HG03520 (cell line): ENCODE measurements at regions not wholly inside any gene's neighbourhood (a gene's known extent, or its start where the extent isn't known, plus 50 kb on each side); places are given as distances from the start of the nearest gene placed in this dataset.
"Not testable (repeated sequence)": the region's sequence is repeated elsewhere in the genome, so short reads cannot be mapped to it uniquely, and the experiment has no call there.

ENCODE experiments used
- ATAC-seq: cut with Tn5 transposase; IDR thresholded peaks from one replicate; pipeline ENCODE4 v1.9.1; 2021; ENCODE audit warnings: mild to moderate bottlenecking, moderate library complexity; ENCODE audit not compliant: unreplicated experiment

DNA sequence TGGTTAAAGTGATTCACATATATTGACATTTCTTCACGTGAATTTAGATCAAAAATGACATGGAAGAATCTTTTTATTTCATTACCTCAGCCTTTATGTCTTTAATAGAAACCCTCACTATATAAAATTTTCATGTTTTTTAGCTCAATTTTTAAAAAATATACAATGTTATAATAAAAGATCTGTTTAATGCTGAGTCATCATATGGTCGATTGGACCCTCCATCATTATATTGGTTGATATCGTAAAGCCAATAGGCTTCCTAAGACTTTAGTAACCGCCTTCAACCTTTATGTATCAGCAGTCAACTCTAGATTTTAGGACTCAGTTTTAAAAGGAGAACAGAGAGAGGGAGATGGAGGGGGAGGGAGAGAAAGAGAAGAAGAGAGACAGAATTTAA lies 162.3 kb upstream of the FERD3L start:
- ATAC-seq, result no peak

GRCh38 chr7:19305698-19306097 lies 160.5 kb upstream of the FERD3L start:
- no peak for ATAC-seq

DNA sequence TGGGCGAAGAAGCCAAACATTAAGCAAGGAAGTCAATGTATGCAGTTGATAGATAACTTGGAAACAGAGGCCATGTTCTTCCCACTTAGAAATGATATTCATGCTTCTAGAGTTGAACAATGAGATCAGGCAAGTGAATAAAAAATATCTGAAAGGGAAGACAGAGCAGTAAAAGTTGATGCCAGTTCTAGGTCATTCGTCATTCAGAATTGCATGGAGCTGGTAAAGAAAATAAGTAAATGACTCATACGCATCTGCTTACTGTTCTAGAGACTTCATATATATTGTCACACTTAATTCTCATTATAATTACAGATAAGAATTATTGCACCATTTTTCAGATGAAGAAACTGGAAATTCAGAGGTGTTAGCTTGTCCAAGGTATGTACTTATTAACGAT lies 158.9 kb upstream of the FERD3L start:
- ATAC-seq, result no peak

- ATAC-seq, result no peak
Observed at GRCh38 chr7:19302731-19303130, 157.5 kb upstream of the FERD3L start.

GRCh38 chr7:19296617-19297016 lies 151.4 kb upstream of the FERD3L start:
- ATAC-seq, result no peak

GRCh38 chr7:19295376-19295775 lies 150.2 kb upstream of the FERD3L start:
- ATAC-seq, result no peak

DNA sequence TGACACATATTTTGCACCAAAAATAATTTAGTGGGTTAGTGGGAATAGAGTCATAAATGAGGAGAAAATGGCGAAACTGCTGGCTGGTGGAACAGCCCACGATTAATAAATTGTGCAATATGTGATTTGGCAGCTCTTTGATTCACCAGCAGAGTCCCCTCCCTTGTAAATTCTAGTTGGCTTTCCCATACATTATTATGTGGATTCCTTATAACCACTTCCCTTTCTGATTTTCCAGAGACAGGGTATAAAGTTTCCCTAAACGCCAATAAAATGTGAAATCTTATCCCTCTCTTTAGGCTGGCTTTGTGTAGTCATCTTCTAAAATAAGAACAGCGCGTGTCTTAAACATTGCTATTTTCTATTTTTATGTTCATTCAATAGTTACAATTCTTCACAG lies 149.4 kb upstream of the FERD3L start:
- no peak for ATAC-seq

DNA sequence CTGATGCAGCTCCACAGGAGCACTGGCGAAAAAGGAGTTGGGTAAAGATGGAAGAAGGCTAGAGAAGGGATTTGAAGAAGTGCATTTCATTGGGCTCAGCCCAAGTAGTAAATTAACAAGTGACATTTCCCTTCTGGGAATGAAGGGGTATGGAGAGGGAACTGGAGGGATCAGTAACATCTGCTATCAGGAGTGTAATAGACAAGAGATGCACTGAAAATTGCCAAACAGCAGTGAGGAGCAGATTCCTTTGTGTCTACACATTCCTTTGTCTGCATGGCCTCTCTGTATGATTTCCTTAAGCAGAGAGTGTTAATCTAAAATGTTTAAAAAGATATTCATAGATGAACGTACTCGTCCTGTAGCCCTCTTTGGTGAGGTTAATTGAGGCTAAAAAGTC lies 148.2 kb upstream of the FERD3L start:
- ATAC-seq, result no peak

GRCh38 chr7:19290968-19291367 lies 145.7 kb upstream of the FERD3L start:
- no peak for ATAC-seq

DNA sequence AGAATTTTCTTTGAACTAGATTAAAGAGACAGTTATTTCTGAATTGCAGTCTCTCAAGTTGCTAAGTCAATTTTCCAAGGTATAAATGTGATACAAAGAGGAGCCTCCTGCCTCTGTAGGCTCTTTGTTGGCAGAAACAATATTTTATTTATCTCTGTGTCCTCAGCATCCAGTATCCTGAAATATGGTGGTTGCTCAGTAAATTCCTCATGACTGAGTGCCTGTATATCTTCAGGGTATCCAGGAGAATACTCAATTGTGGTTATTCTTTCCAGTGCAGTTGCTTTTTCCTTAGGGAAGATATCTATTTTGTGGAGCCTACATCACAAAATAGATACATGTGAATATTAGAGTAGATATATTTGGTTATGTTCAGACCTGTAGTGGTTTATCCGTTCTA lies 144.8 kb upstream of the FERD3L start:
- no peak for ATAC-seq

GRCh38 chr7:19284596-19285300 lies 139.5 kb upstream of the FERD3L start:
- no peak for ATAC-seq

- ATAC-seq, result no peak
Observed at GRCh38 chr7:19284136-19284535, 138.9 kb upstream of the FERD3L start.

GRCh38 chr7:19275000-19275399 lies 129.8 kb upstream of the FERD3L start:
- no peak for ATAC-seq

DNA sequence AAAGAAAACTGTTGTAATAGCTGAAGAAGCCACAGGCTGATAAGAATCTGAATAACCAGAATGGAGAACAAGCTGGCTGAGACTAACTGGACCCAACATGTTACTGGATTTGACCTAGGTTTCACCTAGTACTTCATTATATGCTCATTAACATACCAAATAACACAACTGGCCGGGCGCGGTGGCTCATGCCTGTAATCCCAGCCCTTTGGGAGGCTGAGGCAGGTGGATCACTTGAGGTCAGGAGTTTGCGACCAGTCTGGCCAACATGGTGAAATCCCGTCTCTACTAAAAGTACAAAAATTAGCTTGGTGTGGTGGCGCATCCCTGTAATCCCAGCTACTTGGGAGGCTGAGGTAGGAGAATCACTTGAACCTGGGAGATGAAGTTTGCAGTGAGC lies 127.1 kb upstream of the FERD3L start:
- ATAC-seq, result not testable (repeated sequence)

DNA sequence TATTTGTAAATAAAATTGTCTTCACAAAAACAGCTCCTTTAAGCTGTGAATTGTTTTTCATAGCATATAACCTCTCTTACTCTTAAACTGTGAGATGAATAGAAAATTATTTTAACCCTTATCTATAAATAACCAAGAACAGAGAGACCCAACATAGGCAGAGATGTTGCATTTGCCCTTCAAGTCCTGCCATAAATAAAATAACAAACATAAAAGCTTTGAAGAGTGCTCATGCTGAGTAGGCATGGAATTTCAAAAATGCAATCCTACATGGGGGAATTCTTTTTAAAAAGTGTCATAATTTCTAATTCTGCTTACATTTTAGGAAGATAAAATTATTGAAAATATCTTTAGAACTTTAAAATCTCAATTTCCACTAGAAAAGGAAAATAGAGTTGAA lies 124.1 kb upstream of the FERD3L start:
- no peak for ATAC-seq

DNA sequence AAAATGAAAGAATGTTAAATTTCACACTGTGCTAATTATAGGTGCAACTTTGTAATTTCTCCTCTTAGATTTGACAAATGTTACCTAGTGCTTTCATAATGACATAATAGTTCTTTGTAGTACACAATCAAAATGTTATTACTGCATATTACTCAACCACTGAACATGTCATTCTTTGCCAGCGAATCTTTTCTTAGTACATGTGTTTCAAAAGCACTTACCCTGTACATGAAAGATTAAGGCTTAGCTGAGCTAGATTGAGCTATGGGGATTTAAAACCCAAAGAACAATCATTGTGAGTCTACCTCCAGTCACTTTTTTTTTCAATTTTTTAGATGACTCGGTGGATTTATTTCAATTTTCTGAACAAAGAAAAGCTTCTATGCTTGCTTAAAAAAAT lies 123.5 kb upstream of the FERD3L start:
- no peak for ATAC-seq

- ATAC-seq, result no peak
Observed at GRCh38 chr7:19262826-19263225, 117.6 kb upstream of the FERD3L start.

DNA sequence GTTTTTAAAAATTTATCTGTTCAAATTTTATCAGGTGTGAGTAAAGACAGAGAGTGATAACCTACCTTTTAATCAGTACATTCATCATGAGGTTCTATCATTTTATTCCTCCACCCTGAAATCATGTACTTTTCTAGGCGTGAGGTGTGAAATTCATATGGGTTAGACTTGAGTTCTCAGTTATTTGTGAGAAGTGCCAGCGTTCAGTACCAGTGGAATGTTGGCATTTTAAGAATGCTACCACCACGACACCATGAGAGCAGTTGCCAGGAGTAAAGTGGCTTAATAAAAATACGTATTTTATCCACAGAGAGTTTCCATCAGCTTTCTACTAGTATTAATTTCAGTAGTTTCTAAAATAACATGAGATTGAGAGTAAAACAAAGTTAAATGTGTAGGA lies 104.1 kb upstream of the FERD3L start:
- no peak for ATAC-seq

GRCh38 chr7:19248681-19249080 lies 103.5 kb upstream of the FERD3L start:
- no peak for ATAC-seq

DNA sequence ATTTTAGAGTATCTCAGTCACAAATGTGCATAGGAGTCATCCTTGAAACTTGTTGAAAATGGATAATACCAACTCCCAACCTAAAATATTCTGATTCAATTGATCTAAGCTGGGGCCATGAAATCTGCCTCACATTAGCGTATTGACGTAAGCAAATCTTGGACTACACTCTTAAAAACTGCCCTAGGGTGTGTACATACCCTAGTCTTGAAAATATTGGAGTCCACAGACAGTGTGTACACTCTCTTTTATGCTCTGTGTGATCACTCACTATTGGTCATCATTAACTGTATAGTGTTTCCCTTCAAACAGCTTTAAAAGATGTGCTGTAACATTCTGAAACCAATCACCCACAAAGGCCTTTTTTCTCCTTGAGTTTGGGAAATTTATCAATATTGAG lies 102.9 kb upstream of the FERD3L start:
- ATAC-seq, result no peak

DNA sequence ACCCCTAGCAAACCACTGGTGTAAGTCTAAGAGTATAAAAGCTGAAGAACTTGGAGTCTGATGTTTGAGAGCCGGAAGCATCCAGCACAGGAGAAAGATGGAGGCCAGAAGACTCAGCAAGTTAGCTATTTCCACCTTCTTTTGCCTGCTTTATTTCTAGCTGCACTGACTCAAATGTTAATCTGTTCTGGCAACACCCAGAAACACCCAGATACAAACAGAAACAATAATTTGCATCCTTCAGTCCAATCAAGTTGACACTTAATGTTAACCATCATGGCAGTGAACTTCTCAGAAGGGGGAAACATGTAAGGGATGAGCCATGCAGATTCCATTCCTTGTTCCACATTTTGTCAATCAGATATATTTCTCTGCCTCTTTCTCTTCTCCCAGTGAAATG lies 101.8 kb upstream of the FERD3L start:
- ATAC-seq, result no peak

- ATAC-seq, result no peak
Observed at GRCh38 chr7:19242246-19242645, 97.0 kb upstream of the FERD3L start.

GRCh38 chr7:19239951-19240350 lies 94.7 kb upstream of the FERD3L start:
- no peak for ATAC-seq
